Karpas-422 (cell line): ENCODE measurements at regions not wholly inside any gene's neighbourhood (a gene's known extent, or its start where the extent isn't known, plus 50 kb on each side); places are given as distances from the start of the nearest gene placed in this dataset.

ENCODE experiments used
- DNase-seq: peaks from one replicate; pipeline ENCODE4 v3.0.0-alpha.2; 2015
- H2AFZ ChIP-seq: fragments of 200-600 bp; sonication (generic); 2 replicates; pipeline ENCODE4 v1.6.1; 2014; ENCODE audit warnings: antibody characterized with exemption, low read length, mixed read lengths
- H3K27ac ChIP-seq: fragments of 200-600 bp; sonication (generic); 2 replicates; pipeline ENCODE4 v1.5.1; 2014; ENCODE audit warnings: mild to moderate bottlenecking, low read length, moderate library complexity
- H3K27me3 ChIP-seq: fragments of 200-600 bp; sonication (generic); 2 replicates; pipeline ENCODE4 v1.6.1; 2014; ENCODE audit warnings: low read length, mixed read lengths
- H3K36me3 ChIP-seq: fragments of 200-600 bp; sonication (generic); 2 replicates; pipeline ENCODE4 v1.6.1; 2014; ENCODE audit warnings: low read length, mixed read lengths; ENCODE audit not compliant: insufficient read depth
- H3K4me1 ChIP-seq: fragments of 200-600 bp; sonication (generic); 2 replicates; pipeline ENCODE4 v1.6.1; 2014; ENCODE audit warnings: mild to moderate bottlenecking, low read length, mixed read lengths
- H3K4me2 ChIP-seq: fragments of 200-600 bp; sonication (generic); 2 replicates; pipeline ENCODE4 v1.6.1; 2014; ENCODE audit warnings: low read length, low read depth, mild to moderate bottlenecking; ENCODE audit not compliant: poor library complexity, severe bottlenecking
- H3K4me3 ChIP-seq: fragments of 200-600 bp; sonication (generic); 2 replicates; pipeline ENCODE4 v1.5.1; 2014; ENCODE audit warnings: mild to moderate bottlenecking, antibody characterized with exemption, low read length, mixed read lengths
- H3K79me2 ChIP-seq: fragments of 200-600 bp; sonication (generic); 2 replicates; pipeline ENCODE4 v1.6.1; 2014; ENCODE audit warnings: mild to moderate bottlenecking, low read length, mixed read lengths
- H3K9ac ChIP-seq: fragments of 200-600 bp; sonication (generic); 2 replicates; pipeline ENCODE4 v1.6.0; 2014; ENCODE audit warnings: low read length
- H3K9me2 ChIP-seq: fragments of 200-600 bp; sonication (generic), shearing (Covaris generic); replicated peaks from 2 replicates; pipeline ENCODE4 v1.6.0; 2014; ENCODE audit warnings: mild to moderate bottlenecking, low read length, moderate library complexity; ENCODE audit not compliant: insufficient read depth
- H3K9me3 ChIP-seq: fragments of 300-700, 200-600 bp; sonication (generic); 2 replicates; pipeline ENCODE4 v1.6.1; 2014; ENCODE audit warnings: low read length, mixed read lengths
- H4K20me1 ChIP-seq: fragments of 200-600 bp; sonication (generic); 2 replicates; pipeline ENCODE4 v1.6.1; 2014; ENCODE audit warnings: mild to moderate bottlenecking, antibody characterized with exemption, low read length, low read depth; ENCODE audit not compliant: insufficient read depth

- no peaks in the 10 kb centered on the region for H3K27me3 ChIP-seq
- H3K27ac ChIP-seq: no peak overlapping the region
- no peaks in the 10 kb centered on the region for H3K9me2 ChIP-seq
Measured at GRCh38 chr19:29090783-29091526, 122.0 kb downstream of the UQCRFS1 start.

GRCh38 chr19:29089315-29089870 is 123.6 kb downstream of the UQCRFS1 start:
- DNase-seq: no peak
- no peaks in the 10 kb centered on the region for H3K27me3 ChIP-seq
- H3K4me2 ChIP-seq: no peak overlapping the region
- no peaks in the 10 kb centered on the region for H3K4me1 ChIP-seq
- H3K4me3 ChIP-seq: no peak overlapping the region
- H3K9ac ChIP-seq: no peak overlapping the region
- no peaks in the 10 kb centered on the region for H3K79me2 ChIP-seq
- no peaks in the 10 kb centered on the region for H3K36me3 ChIP-seq
- H3K27ac ChIP-seq: no peak overlapping the region
- no peaks in the 10 kb centered on the region for H4K20me1 ChIP-seq
- H3K9me3 ChIP-seq: no peaks in the 10 kb centered on the region
- no peak overlapping the region for H2AFZ ChIP-seq
- H3K9me2 ChIP-seq: no peaks in the 10 kb centered on the region

More at GRCh38 chr19:29090783-29091526, 122.0 kb downstream of the UQCRFS1 start:
- Histone ChIP-seq H3K36me3 (no peaks in the 10 kb centered on the region), H4K20me1 (no peaks in the 10 kb centered on the region), H3K9ac (no peak overlapping the region), H3K4me2 (no peak overlapping the region), H3K9me3 (no peaks in the 10 kb centered on the region), H3K79me2 (no peaks in the 10 kb centered on the region), H3K4me1 (no peaks in the 10 kb centered on the region), H2AFZ (no peak overlapping the region), H3K4me3 (no peak overlapping the region)
- no peak for DNase-seq

GRCh38 chr19:29088761-29089160 is 124.2 kb downstream of the UQCRFS1 start:
- no peaks in the 10 kb centered on the region for H3K79me2 ChIP-seq
- DNase-seq: no peak
- no peak overlapping the region for H3K4me3 ChIP-seq
- no peaks in the 10 kb centered on the region for H3K9me2 ChIP-seq
- H3K4me2 ChIP-seq: no peak overlapping the region
- H3K9me3 ChIP-seq: no peaks in the 10 kb centered on the region
- H3K27ac ChIP-seq: no peak overlapping the region
- no peaks in the 10 kb centered on the region for H4K20me1 ChIP-seq
- no peaks in the 10 kb centered on the region for H3K27me3 ChIP-seq
- H3K4me1 ChIP-seq: no peaks in the 10 kb centered on the region
- H3K36me3 ChIP-seq: no peaks in the 10 kb centered on the region
- no peak overlapping the region for H3K9ac ChIP-seq
- H2AFZ ChIP-seq: no peak overlapping the region

- Histone ChIP-seq H3K9ac (no peak overlapping the region), H4K20me1 (no peaks in the 10 kb centered on the region)
Measured at GRCh38 chr19:29086646-29087045, 126.3 kb downstream of the UQCRFS1 start.

GRCh38 chr19:29086182-29086581 is 126.8 kb downstream of the UQCRFS1 start:
- Histone ChIP-seq H3K36me3 (no peaks in the 10 kb centered on the region), H3K4me1 (no peaks in the 10 kb centered on the region), H3K4me3 (no peak overlapping the region), H3K9ac (no peak overlapping the region), H4K20me1 (no peaks in the 10 kb centered on the region), H3K9me2 (no peaks in the 10 kb centered on the region), H3K27ac (no peak overlapping the region), H3K79me2 (no peaks in the 10 kb centered on the region), H2AFZ (no peak overlapping the region), H3K4me2 (no peak overlapping the region), H3K27me3 (no peaks in the 10 kb centered on the region), H3K9me3 (no peaks in the 10 kb centered on the region)
- DNase-seq: no peak

More at GRCh38 chr19:29086646-29087045, 126.3 kb downstream of the UQCRFS1 start:
- H3K27ac ChIP-seq: no peak overlapping the region
- no peaks in the 10 kb centered on the region for H3K9me2 ChIP-seq
- no peaks in the 10 kb centered on the region for H3K4me1 ChIP-seq
- no peak overlapping the region for H2AFZ ChIP-seq
- no peaks in the 10 kb centered on the region for H3K36me3 ChIP-seq
- DNase-seq: no peak
- H3K27me3 ChIP-seq: no peaks in the 10 kb centered on the region
- H3K4me2 ChIP-seq: no peak overlapping the region
- H3K4me3 ChIP-seq: no peak overlapping the region
- H3K9me3 ChIP-seq: no peaks in the 10 kb centered on the region
- no peaks in the 10 kb centered on the region for H3K79me2 ChIP-seq

- no peaks in the 10 kb centered on the region for H3K9me3 ChIP-seq
- H2AFZ ChIP-seq: no peak overlapping the region
- no peak overlapping the region for H3K9ac ChIP-seq
- H3K4me2 ChIP-seq: no peak overlapping the region
- no peak overlapping the region for H3K4me3 ChIP-seq
- no peaks in the 10 kb centered on the region for H3K4me1 ChIP-seq
- no peaks in the 10 kb centered on the region for H3K79me2 ChIP-seq
- no peak for DNase-seq
- H3K9me2 ChIP-seq: no peaks in the 10 kb centered on the region
- no peak overlapping the region for H3K27ac ChIP-seq
- no peaks in the 10 kb centered on the region for H3K27me3 ChIP-seq
- H3K36me3 ChIP-seq: no peaks in the 10 kb centered on the region
- no peaks in the 10 kb centered on the region for H4K20me1 ChIP-seq
Measured at GRCh38 chr19:29085630-29086029, 127.3 kb downstream of the UQCRFS1 start.

- Histone ChIP-seq H3K4me1 (no peaks in the 10 kb centered on the region), H3K4me3 (no peak overlapping the region), H3K9ac (no peak overlapping the region), H3K9me2 (no peaks in the 10 kb centered on the region), H4K20me1 (no peaks in the 10 kb centered on the region), H3K27me3 (no peaks in the 10 kb centered on the region), H3K36me3 (no peaks in the 10 kb centered on the region), H3K9me3 (no peaks in the 10 kb centered on the region), H3K27ac (no peak overlapping the region), H3K79me2 (no peaks in the 10 kb centered on the region), H2AFZ (no peak overlapping the region), H3K4me2 (no peak overlapping the region)
- no peak for DNase-seq
Measured at GRCh38 chr19:29085206-29085605, 127.7 kb downstream of the UQCRFS1 start.

- no peak overlapping the region for H3K27ac ChIP-seq
- no peaks in the 10 kb centered on the region for H3K4me1 ChIP-seq
- H3K27me3 ChIP-seq: no peaks in the 10 kb centered on the region
- no peak overlapping the region for H2AFZ ChIP-seq
- H3K4me2 ChIP-seq: no peak overlapping the region
- H3K9me2 ChIP-seq: no peaks in the 10 kb centered on the region
- peak; percentile 79 for DNase-seq
- H3K79me2 ChIP-seq: no peaks in the 10 kb centered on the region
- no peak overlapping the region for H3K9ac ChIP-seq
- no peaks in the 10 kb centered on the region for H3K9me3 ChIP-seq
- H3K4me3 ChIP-seq: no peak overlapping the region
- no peaks in the 10 kb centered on the region for H4K20me1 ChIP-seq
- H3K36me3 ChIP-seq: no peaks in the 10 kb centered on the region
Measured at GRCh38 chr19:29084266-29084665, 128.7 kb downstream of the UQCRFS1 start.
